Peyer's patch (tissue), 4 donors: ENCODE measurements at regions not wholly inside any gene's neighbourhood (a gene's known extent, or its start where the extent isn't known, plus 50 kb on each side); places are given as distances from the start of the nearest gene placed in this dataset.

Source experiments
- DNase-seq, 3 donors: peaks; one replicate each; pipeline ENCODE4 v3.0.0-alpha.2; 2017 to 2019
- H3K27ac ChIP-seq, 4 donors: fragments of 200-600 bp; sonication (generic); one replicate each; pipeline ENCODE4 v1.5.1; 2016 to 2019
- H3K27me3 ChIP-seq, 2 donors: fragments of 200-600 bp; sonication (generic); one replicate each; pipeline ENCODE4 v1.5.1; 2019
- H3K36me3 ChIP-seq, 3 donors: fragments of 200-600 bp; sonication (generic); one replicate each; pipeline ENCODE4 v1.5.1; 2016 to 2019
- H3K4me1 ChIP-seq, 4 donors: fragments of 200-600 bp; sonication (generic); one replicate each; pipeline ENCODE4 v1.5.1; 2016 to 2019
- H3K4me3 ChIP-seq, 4 donors: fragments of 200-600 bp; sonication (generic); 1 replicate in 3 of 4; 2 replicates in 1 of 4; pipeline ENCODE4 v1.5.1; 2016 to 2019; ENCODE audit warnings: mild to moderate bottlenecking in 1 of 4
- H3K9me3 ChIP-seq, 4 donors: fragments of 200-600 bp; sonication (generic); one replicate each; pipeline ENCODE4 v1.5.1; 2016 to 2019; ENCODE audit warnings: mild to moderate bottlenecking in 1 of 4
- CTCF ChIP-seq, 6 experiments: fragments of 450-650 bp in 4 of 6; fragments of 200-600 bp in 2 of 6; sonication (generic) in 1 of 6; IDR thresholded peaks; one replicate each; pipeline ENCODE4 v1.5.1; 2017 to 2019; ENCODE audit warnings: antibody characterized with exemption in 6 of 6, mild to moderate bottlenecking in 3 of 6, moderate library complexity in 1 of 6
- POLR2A ChIP-seq, 2 donors: fragments of 450-650 bp; IDR thresholded peaks; one replicate each; pipeline ENCODE4 v1.5.1; 2017; ENCODE audit warnings: antibody characterized with exemption in 2 of 2, mild to moderate bottlenecking in 2 of 2, moderate library complexity in 2 of 2

- H3K9me3 ChIP-seq = no peaks in the 10 kb centered on the region
- no peaks in the 10 kb centered on the region for H3K4me1 ChIP-seq
- no peak overlapping the region for H3K4me3 ChIP-seq
- no peaks in the 10 kb centered on the region for H3K27me3 ChIP-seq
- no peak for DNase-seq
- no peak overlapping the region for H3K27ac ChIP-seq
- TF ChIP-seq CTCF (IDR thresholded peaks at IDR 0.05) (no peak), POLR2A (IDR thresholded peaks at IDR 0.05) (no peak)
- no peaks in the 10 kb centered on the region for H3K36me3 ChIP-seq
These were observed 68.0 kb upstream of the HMGA2 start for GRCh38 chr12:65756267-65756666.

DNA sequence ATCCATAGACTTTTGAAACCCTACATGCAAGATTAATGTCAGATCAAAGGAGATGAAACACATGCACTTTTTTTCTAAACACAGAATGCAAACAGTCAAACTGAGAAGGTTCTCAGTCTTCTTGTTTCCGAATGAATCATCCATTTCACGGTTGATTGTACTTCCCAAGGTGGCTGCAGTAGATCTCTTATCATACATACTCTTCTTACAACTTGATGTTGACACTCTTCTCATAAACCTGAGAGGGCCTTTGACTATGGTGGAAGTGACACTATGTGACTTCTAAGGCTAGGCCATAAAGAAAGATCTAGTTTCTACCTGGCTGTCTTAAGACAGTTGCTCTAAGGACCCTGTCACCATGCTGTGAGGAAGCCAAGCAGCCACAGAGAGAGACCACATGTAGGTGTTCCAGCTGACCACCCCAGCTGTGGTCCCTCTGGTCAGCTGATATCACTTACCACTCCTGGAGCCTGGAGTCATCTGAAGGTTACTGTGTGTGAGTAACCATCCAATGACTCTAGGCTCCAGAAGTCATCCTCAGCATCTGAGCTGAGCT, 67.2 kb upstream of the HMGA2 start:
- Histone ChIP-seq H3K4me3 (no peak overlapping the region), H3K9me3 (no peaks in the 10 kb centered on the region), H3K27ac (no peak overlapping the region), H3K36me3 (no peaks in the 10 kb centered on the region), H3K4me1 (no peaks in the 10 kb centered on the region), H3K27me3 (no peaks in the 10 kb centered on the region)
- no peak for DNase-seq
- TF ChIP-seq POLR2A (IDR thresholded peaks at IDR 0.05) (no peak), CTCF (IDR thresholded peaks at IDR 0.05) (no peak)

DNA sequence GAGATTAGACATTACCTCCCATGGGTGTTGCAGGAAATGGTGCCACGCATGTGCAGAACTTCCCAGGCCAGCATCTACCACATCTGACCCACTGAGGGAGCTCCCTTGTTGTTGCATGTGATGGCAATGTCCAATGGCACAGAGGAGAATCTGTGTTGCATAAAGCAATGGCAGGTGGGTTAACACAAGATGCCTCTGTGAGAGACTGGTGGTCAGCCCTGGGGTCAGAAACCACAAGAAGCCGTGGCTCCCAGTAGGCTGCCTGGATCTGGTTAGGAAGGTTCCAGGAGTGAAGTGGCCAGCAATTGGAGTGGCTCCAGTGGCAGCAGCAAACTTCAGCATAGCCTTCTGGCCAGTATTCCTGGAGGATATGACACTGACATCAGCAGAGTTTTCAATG, 65.9 kb upstream of the HMGA2 start:
- H3K4me1 ChIP-seq = no peaks in the 10 kb centered on the region
- no peaks in the 10 kb centered on the region for H3K27me3 ChIP-seq
- DNase-seq = no peak
- H3K4me3 ChIP-seq = no peak overlapping the region
- H3K27ac ChIP-seq = no peak overlapping the region
- no peaks in the 10 kb centered on the region for H3K9me3 ChIP-seq
- H3K36me3 ChIP-seq = no peaks in the 10 kb centered on the region
- TF ChIP-seq CTCF (IDR thresholded peaks at IDR 0.05) = no peak
- no peak for TF ChIP-seq POLR2A (IDR thresholded peaks at IDR 0.05)

DNA sequence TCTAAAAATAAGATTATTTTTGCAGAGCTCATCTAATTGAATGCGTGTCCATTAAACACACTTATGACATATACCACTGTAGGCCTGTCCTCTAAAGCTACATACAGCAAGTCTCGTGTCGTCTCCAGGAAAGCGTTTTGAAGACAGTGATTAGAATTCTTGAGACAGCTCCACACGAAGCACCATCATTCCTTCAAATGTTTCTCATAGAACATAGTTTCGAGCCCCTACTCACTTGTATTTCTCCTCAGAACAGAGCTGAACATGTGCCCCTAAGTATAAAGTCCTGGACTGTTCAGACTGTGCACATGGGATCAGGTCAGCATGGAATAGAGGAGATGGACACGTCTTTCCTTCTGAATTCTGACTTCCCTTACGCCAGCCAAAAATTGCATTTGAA, 64.5 kb upstream of the HMGA2 start:
- Histone ChIP-seq H3K4me3 (no peak overlapping the region), H3K9me3 (no peaks in the 10 kb centered on the region), H3K27me3 (no peaks in the 10 kb centered on the region), H3K36me3 (no peaks in the 10 kb centered on the region), H3K4me1 (no peaks in the 10 kb centered on the region), H3K27ac (no peak overlapping the region)
- no peak for TF ChIP-seq CTCF (IDR thresholded peaks at IDR 0.05)
- no peak for TF ChIP-seq POLR2A (IDR thresholded peaks at IDR 0.05)
- no peak for DNase-seq

GRCh38 chr12:65761301-65761700, 63.0 kb upstream of the HMGA2 start:
- Histone ChIP-seq H3K9me3 (no peaks in the 10 kb centered on the region), H3K36me3 (no peaks in the 10 kb centered on the region), H3K4me1 (no peaks in the 10 kb centered on the region), H3K4me3 (no peak overlapping the region), H3K27ac (no peak overlapping the region), H3K27me3 (no peaks in the 10 kb centered on the region)
- no peak for TF ChIP-seq CTCF (IDR thresholded peaks at IDR 0.05)
- TF ChIP-seq POLR2A (IDR thresholded peaks at IDR 0.05) = no peak
- no peak for DNase-seq

GRCh38 chr12:65764325-65764724, 60.0 kb upstream of the HMGA2 start:
- H3K4me1 ChIP-seq = no peaks in the 10 kb centered on the region
- H3K27ac ChIP-seq = no peak overlapping the region
- no peak overlapping the region for H3K4me3 ChIP-seq
- H3K9me3 ChIP-seq = no peaks in the 10 kb centered on the region
- TF ChIP-seq CTCF (IDR thresholded peaks at IDR 0.05) = no peak
- TF ChIP-seq POLR2A (IDR thresholded peaks at IDR 0.05) = no peak
- DNase-seq = no peak
- no peaks in the 10 kb centered on the region for H3K36me3 ChIP-seq
- H3K27me3 ChIP-seq = peaks cover 0 to 6% of the 10 kb centered on the region in 2 donors
